ENCODE measurements at regions not wholly inside any gene's neighbourhood (a gene's known extent, or its start where the extent isn't known, plus 50 kb on each side); places are given as distances from the start of the nearest gene placed in this dataset.

GRCh38 chr6:137673603-137674002, 179.4 kb upstream of the OLIG3 start:
- peaks cover 0 to 10% (median under 1%) of the 10 kb centered on the region in 4 donors for H3K27me3 ChIP-seq (ENCODE audit: control insufficient read depth in 4 of 4, insufficient read depth in 4 of 4, low read length in 3 of 4)
- H3K27ac ChIP-seq (ENCODE audit: low read depth in 1 of 2, low read length in 2 of 2): no peak overlapping the region
- H3K9me3 ChIP-seq (ENCODE audit: control insufficient read depth in 4 of 4, low read length in 3 of 4): no peaks in the 10 kb centered on the region
- H3K9ac ChIP-seq (ENCODE audit: low read depth in 1 of 2, low read length in 2 of 2): no peak overlapping the region
- no peak for DNase-seq (ENCODE audit: low spot score)
- no peaks in the 10 kb centered on the region for H3K4me1 ChIP-seq (ENCODE audit: control insufficient read depth in 4 of 4, insufficient read depth in 4 of 4, low read length in 3 of 4)
- 76% methylated on average over 3 of the region's 3 CpGs for WGBS
- TF ChIP-seq, protein P1, sequence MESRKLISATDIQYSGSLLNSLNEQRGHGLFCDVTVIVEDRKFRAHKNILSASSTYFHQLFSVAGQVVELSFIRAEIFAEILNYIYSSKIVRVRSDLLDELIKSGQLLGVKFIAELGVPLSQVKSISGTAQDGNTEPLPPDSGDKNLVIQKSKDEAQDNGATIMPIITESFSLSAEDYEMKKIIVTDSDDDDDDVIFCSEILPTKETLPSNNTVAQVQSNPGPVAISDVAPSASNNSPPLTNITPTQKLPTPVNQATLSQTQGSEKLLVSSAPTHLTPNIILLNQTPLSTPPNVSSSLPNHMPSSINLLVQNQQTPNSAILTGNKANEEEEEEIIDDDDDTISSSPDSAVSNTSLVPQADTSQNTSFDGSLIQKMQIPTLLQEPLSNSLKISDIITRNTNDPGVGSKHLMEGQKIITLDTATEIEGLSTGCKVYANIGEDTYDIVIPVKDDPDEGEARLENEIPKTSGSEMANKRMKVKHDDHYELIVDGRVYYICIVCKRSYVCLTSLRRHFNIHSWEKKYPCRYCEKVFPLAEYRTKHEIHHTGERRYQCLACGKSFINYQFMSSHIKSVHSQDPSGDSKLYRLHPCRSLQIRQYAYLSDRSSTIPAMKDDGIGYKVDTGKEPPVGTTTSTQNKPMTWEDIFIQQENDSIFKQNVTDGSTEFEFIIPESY (IDR thresholded peaks at IDR 0.05): no peak
- no peak for TF ChIP-seq NR2F2 (IDR thresholded peaks at IDR 0.05)
- no peak overlapping the region for H3K4me3 ChIP-seq (ENCODE audit: low read depth in 1 of 3, low read length in 3 of 3)
- H3K36me3 ChIP-seq (ENCODE audit: control insufficient read depth in 4 of 4, insufficient read depth in 3 of 4, low read depth in 1 of 4, low read length in 3 of 4): no peaks in the 10 kb centered on the region

- TF ChIP-seq JUND (IDR thresholded peaks at IDR 0.05) (no peak), ATF3 (IDR thresholded peaks at IDR 0.05) (no peak), MAX (IDR thresholded peaks at IDR 0.05) (no peak), HNF4G (IDR thresholded peaks at IDR 0.05) (no peak), GABPA (IDR thresholded peaks at IDR 0.05 in 1 of 2, conservative IDR thresholded peaks at IDR 0.05 in 1 of 2) (no peak), NR2F2 (IDR thresholded peaks at IDR 0.05) (no peak), TAF1 (conservative IDR thresholded peaks at IDR 0.05) (no peak), SP1 (IDR thresholded peaks at IDR 0.05) (no peak), EGR1 (IDR thresholded peaks at IDR 0.05; ENCODE audit: low read depth in 2 of 2) (no peak), REST (IDR thresholded peaks at IDR 0.05) (no peak), RXRA (IDR thresholded peaks at IDR 0.05) (no peak), FOXA2 (IDR thresholded peaks at IDR 0.05) (no peak), RAD21 (IDR thresholded peaks at IDR 0.05) (no peak), FOXA1 (IDR thresholded peaks at IDR 0.05) (no peak), YY1 (IDR thresholded peaks at IDR 0.05) (no peak), HNF4A (conservative IDR thresholded peaks at IDR 0.05) (no peak)
- TF ChIP-seq, protein P2, sequence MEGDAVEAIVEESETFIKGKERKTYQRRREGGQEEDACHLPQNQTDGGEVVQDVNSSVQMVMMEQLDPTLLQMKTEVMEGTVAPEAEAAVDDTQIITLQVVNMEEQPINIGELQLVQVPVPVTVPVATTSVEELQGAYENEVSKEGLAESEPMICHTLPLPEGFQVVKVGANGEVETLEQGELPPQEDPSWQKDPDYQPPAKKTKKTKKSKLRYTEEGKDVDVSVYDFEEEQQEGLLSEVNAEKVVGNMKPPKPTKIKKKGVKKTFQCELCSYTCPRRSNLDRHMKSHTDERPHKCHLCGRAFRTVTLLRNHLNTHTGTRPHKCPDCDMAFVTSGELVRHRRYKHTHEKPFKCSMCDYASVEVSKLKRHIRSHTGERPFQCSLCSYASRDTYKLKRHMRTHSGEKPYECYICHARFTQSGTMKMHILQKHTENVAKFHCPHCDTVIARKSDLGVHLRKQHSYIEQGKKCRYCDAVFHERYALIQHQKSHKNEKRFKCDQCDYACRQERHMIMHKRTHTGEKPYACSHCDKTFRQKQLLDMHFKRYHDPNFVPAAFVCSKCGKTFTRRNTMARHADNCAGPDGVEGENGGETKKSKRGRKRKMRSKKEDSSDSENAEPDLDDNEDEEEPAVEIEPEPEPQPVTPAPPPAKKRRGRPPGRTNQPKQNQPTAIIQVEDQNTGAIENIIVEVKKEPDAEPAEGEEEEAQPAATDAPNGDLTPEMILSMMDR (IDR thresholded peaks at IDR 0.05; ENCODE audit: low read depth, low read length, missing input control): no peak
- WGBS: 85% methylated on average over 2 of the region's 2 CpGs
Measured at GRCh38 chr6:137676888-137677287, 182.7 kb upstream of the OLIG3 start.

More at GRCh38 chr6:137676888-137677287, 182.7 kb upstream of the OLIG3 start:
- Histone ChIP-seq H3K27me3 (ENCODE audit: control insufficient read depth in 4 of 4, insufficient read depth in 4 of 4, low read length in 3 of 4) (peaks cover 0 to 7% (median under 1%) of the 10 kb centered on the region in 4 donors), H3K9me3 (ENCODE audit: control insufficient read depth in 4 of 4, low read length in 3 of 4) (no peaks in the 10 kb centered on the region), H3K36me3 (ENCODE audit: control insufficient read depth in 4 of 4, insufficient read depth in 3 of 4, low read depth in 1 of 4, low read length in 3 of 4) (no peaks in the 10 kb centered on the region), H3K27ac (ENCODE audit: low read depth in 1 of 2, low read length in 2 of 2) (no peak overlapping the region), H3K9ac (ENCODE audit: low read depth in 1 of 2, low read length in 2 of 2) (no peak overlapping the region), H3K4me1 (ENCODE audit: control insufficient read depth in 4 of 4, insufficient read depth in 4 of 4, low read length in 3 of 4) (no peaks in the 10 kb centered on the region), H3K4me3 (ENCODE audit: low read depth in 1 of 3, low read length in 3 of 3) (no peak overlapping the region)
- no peak for DNase-seq (ENCODE audit: low spot score)
